SK-N-SH (cell line): ENCODE measurements at regions not wholly inside any gene's neighbourhood (a gene's known extent, or its start where the extent isn't known, plus 50 kb on each side); places are given as distances from the start of the nearest gene placed in this dataset.

Experiments
- CTCF ChIP-seq: fragments of 200-600 bp; sonication (generic); IDR thresholded peaks from 2 replicates; pipeline ENCODE4 v1.6.1; 2017; ENCODE audit warnings: antibody characterized with exemption, mild to moderate bottlenecking, moderate library complexity
- EP300 ChIP-seq, 2 experiments: IDR thresholded peaks; 2 replicates each; pipeline versions ENCODE4 v1.4.0 to v1.6.1; 2012; ENCODE audit warnings: borderline replicate concordance in 1 of 2, low read depth in 1 of 2, low read length in 1 of 2
- FOSL2 ChIP-seq: IDR thresholded peaks from 2 replicates; pipeline ENCODE4 v1.4.0; 2012; ENCODE audit warnings: low read depth, mild to moderate bottlenecking, moderate library complexity, borderline replicate concordance
- JUND ChIP-seq: IDR thresholded peaks from 2 replicates; pipeline ENCODE4 v1.4.0; 2012
- POLR2AphosphoS5 ChIP-seq: IDR thresholded peaks from 2 replicates; pipeline ENCODE4 v1.6.1; 2012; ENCODE audit warnings: low read depth, low read length
- RFX5 ChIP-seq: IDR thresholded peaks from 2 replicates; pipeline ENCODE4 v1.6.1; 2012; ENCODE audit warnings: mild to moderate bottlenecking, improper control_type of control experiment, low read length
- SIN3A ChIP-seq: IDR thresholded peaks from 2 replicates; pipeline ENCODE4 v1.6.1; 2012; ENCODE audit warnings: low read depth, mild to moderate bottlenecking, low read length, moderate library complexity, borderline replicate concordance
- SMC3 ChIP-seq: IDR thresholded peaks from 2 replicates; pipeline ENCODE4 v1.6.1; 2012; ENCODE audit warnings: low read depth, low read length, improper control_type of control experiment
- TEAD4 ChIP-seq: IDR thresholded peaks from 2 replicates; pipeline ENCODE4 v1.4.0; 2012; ENCODE audit warnings: mild to moderate bottlenecking, borderline replicate concordance; ENCODE audit not compliant: insufficient read depth
- YY1 ChIP-seq: IDR thresholded peaks from 2 replicates; pipeline ENCODE4 v1.4.0; 2012; ENCODE audit warnings: low read depth, mild to moderate bottlenecking
- TF ChIP-seq, protein P1 (sequence below): IDR thresholded peaks from 2 replicates; pipeline ENCODE4 v1.4.0; 2012; ENCODE audit warnings: low read depth, borderline replicate concordance
- TF ChIP-seq, protein P2 (sequence below): fragments of 150-350 bp; IDR thresholded peaks from 2 replicates; pipeline ENCODE4 v1.6.1; 2017; ENCODE audit warnings: antibody characterized with exemption, low read length, low read depth, borderline replicate concordance
- TF ChIP-seq, protein P3 (sequence below): IDR thresholded peaks from 2 replicates; pipeline ENCODE4; 2012
- TF ChIP-seq, protein P4 (sequence below): IDR thresholded peaks from 2 replicates; pipeline ENCODE4 v1.6.1; 2012; ENCODE audit warnings: mild to moderate bottlenecking, low read depth, low read length, moderate library complexity

- TF ChIP-seq YY1 (no peak), CTCF (no peak), SIN3A (no peak), SMC3 (no peak), POLR2AphosphoS5 (no peak), JUND (no peak), TEAD4 (no peak), EP300 (IDR thresholded peaks at IDR 0.05; ENCODE audit: borderline replicate concordance in 1 of 2, low read depth in 1 of 2, low read length in 1 of 2) (no peak), FOSL2 (no peak), RFX5 (no peak)
- TF ChIP-seq, protein P1, sequence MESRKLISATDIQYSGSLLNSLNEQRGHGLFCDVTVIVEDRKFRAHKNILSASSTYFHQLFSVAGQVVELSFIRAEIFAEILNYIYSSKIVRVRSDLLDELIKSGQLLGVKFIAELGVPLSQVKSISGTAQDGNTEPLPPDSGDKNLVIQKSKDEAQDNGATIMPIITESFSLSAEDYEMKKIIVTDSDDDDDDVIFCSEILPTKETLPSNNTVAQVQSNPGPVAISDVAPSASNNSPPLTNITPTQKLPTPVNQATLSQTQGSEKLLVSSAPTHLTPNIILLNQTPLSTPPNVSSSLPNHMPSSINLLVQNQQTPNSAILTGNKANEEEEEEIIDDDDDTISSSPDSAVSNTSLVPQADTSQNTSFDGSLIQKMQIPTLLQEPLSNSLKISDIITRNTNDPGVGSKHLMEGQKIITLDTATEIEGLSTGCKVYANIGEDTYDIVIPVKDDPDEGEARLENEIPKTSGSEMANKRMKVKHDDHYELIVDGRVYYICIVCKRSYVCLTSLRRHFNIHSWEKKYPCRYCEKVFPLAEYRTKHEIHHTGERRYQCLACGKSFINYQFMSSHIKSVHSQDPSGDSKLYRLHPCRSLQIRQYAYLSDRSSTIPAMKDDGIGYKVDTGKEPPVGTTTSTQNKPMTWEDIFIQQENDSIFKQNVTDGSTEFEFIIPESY: no peak
- TF ChIP-seq, protein P2, sequence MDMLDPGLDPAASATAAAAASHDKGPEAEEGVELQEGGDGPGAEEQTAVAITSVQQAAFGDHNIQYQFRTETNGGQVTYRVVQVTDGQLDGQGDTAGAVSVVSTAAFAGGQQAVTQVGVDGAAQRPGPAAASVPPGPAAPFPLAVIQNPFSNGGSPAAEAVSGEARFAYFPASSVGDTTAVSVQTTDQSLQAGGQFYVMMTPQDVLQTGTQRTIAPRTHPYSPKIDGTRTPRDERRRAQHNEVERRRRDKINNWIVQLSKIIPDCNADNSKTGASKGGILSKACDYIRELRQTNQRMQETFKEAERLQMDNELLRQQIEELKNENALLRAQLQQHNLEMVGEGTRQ: no peak
- TF ChIP-seq, protein P3, sequence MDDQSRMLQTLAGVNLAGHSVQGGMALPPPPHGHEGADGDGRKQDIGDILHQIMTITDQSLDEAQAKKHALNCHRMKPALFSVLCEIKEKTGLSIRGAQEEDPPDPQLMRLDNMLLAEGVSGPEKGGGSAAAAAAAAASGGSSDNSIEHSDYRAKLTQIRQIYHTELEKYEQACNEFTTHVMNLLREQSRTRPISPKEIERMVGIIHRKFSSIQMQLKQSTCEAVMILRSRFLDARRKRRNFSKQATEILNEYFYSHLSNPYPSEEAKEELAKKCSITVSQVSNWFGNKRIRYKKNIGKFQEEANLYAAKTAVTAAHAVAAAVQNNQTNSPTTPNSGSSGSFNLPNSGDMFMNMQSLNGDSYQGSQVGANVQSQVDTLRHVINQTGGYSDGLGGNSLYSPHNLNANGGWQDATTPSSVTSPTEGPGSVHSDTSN: no peak
- TF ChIP-seq, protein P4, sequence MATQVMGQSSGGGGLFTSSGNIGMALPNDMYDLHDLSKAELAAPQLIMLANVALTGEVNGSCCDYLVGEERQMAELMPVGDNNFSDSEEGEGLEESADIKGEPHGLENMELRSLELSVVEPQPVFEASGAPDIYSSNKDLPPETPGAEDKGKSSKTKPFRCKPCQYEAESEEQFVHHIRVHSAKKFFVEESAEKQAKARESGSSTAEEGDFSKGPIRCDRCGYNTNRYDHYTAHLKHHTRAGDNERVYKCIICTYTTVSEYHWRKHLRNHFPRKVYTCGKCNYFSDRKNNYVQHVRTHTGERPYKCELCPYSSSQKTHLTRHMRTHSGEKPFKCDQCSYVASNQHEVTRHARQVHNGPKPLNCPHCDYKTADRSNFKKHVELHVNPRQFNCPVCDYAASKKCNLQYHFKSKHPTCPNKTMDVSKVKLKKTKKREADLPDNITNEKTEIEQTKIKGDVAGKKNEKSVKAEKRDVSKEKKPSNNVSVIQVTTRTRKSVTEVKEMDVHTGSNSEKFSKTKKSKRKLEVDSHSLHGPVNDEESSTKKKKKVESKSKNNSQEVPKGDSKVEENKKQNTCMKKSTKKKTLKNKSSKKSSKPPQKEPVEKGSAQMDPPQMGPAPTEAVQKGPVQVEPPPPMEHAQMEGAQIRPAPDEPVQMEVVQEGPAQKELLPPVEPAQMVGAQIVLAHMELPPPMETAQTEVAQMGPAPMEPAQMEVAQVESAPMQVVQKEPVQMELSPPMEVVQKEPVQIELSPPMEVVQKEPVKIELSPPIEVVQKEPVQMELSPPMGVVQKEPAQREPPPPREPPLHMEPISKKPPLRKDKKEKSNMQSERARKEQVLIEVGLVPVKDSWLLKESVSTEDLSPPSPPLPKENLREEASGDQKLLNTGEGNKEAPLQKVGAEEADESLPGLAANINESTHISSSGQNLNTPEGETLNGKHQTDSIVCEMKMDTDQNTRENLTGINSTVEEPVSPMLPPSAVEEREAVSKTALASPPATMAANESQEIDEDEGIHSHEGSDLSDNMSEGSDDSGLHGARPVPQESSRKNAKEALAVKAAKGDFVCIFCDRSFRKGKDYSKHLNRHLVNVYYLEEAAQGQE: no peak
Measured at GRCh38 chr1:4161366-4162006, 261.4 kb upstream of the C1orf174 start.
